K562 (cell line): ENCODE measurements at regions not wholly inside any gene's neighbourhood (a gene's known extent, or its start where the extent isn't known, plus 50 kb on each side); places are given as distances from the start of the nearest gene placed in this dataset.

Experiments used
- BCOR ChIP-seq: fragments of 450-650 bp; IDR thresholded peaks from 2 replicates; pipeline ENCODE4 v1.6.1; 2016
- CTBP1 ChIP-seq: fragments of 450-650 bp; IDR thresholded peaks from 2 replicates; pipeline ENCODE4 v1.6.1; 2016; ENCODE audit warnings: borderline replicate concordance
- FOXA1 ChIP-seq: fragments of 450-650 bp; IDR thresholded peaks from 2 replicates; pipeline ENCODE4 v1.6.1; 2016; ENCODE audit warnings: mild to moderate bottlenecking, borderline replicate concordance
- MGA ChIP-seq: fragments of 450-650 bp; IDR thresholded peaks from 2 replicates; pipeline ENCODE4 v1.6.1; 2016; ENCODE audit warnings: mild to moderate bottlenecking, moderate library complexity
- PRDM10 ChIP-seq: fragments of 450-650 bp; IDR thresholded peaks from 2 replicates; pipeline ENCODE4 v1.6.1; 2018; ENCODE audit not compliant: partially characterized antibody
- TAF15 ChIP-seq: fragments of 200-400 bp; formaldehyde crosslinking; IDR thresholded peaks from 2 replicates; pipeline ENCODE4 v1.6.1; 2017; ENCODE audit warnings: mild to moderate bottlenecking, low read depth, low read length, moderate library complexity
- XRCC3 ChIP-seq: fragments of 450-650 bp; IDR thresholded peaks from 2 replicates; pipeline ENCODE4 v1.6.1; 2017; ENCODE audit warnings: mild to moderate bottlenecking, moderate library complexity
- XRCC4 ChIP-seq: IDR thresholded peaks from one replicate; pipeline ENCODE4 v1.6.1; 2011; ENCODE audit not compliant: insufficient read depth, insufficient read length; ENCODE audit errors: extremely low read depth
- ZNF280A ChIP-seq: fragments of 450-650 bp; IDR thresholded peaks from 2 replicates; pipeline ENCODE4 v1.6.1; 2018; ENCODE audit warnings: mild to moderate bottlenecking, low read depth; ENCODE audit not compliant: partially characterized antibody
- ZNF583 ChIP-seq: fragments of 250-450 bp; sonication (Bioruptor Pico); IDR thresholded peaks from 2 replicates; pipeline ENCODE4 v1.4.0; 2020
- ZNF785 ChIP-seq: fragments of 250-450 bp; sonication (Bioruptor Pico); IDR thresholded peaks from 2 replicates; pipeline ENCODE4 v1.4.0; 2020; ENCODE audit warnings: mild to moderate bottlenecking

- TF ChIP-seq FOXA1 (no peak), ZNF583 (0 out of 2 replicates have a peak, but pooled peaks have one; percentile 34), ZNF280A (no peak), XRCC3 (no peak), BCOR (no peak), XRCC4 (no peak), TAF15 (no peak), CTBP1 (peak; percentile 73; the same call in 1 of the 2 replicates), MGA (peak; percentile 48; the same call in 1 of the 2 replicates), ZNF785 (no peak), PRDM10 (peak; percentile 98)
Measured at GRCh38 chr9:124197177-124198095, 60.3 kb upstream of the NEK6 start (continued).
